Transverse colon (tissue), 4 donors: ENCODE measurements at regions not wholly inside any gene's neighbourhood (a gene's known extent, or its start where the extent isn't known, plus 50 kb on each side); places are given as distances from the start of the nearest gene placed in this dataset.

ENCODE experiments used
- DNase-seq: peaks from one replicate; pipeline ENCODE4 v3.0.0-alpha.2; 2019
- H3K27ac ChIP-seq, 4 donors: fragments of 200-600 bp; sonication (generic); 2 replicates each; pipeline ENCODE4 v1.5.1; 2016 to 2018; ENCODE audit warnings: inconsistent platforms in 4 of 4
- H3K27me3 ChIP-seq: fragments of 200-600 bp; sonication (generic); 2 replicates; pipeline ENCODE4 v1.5.1; 2017; ENCODE audit warnings: inconsistent platforms
- H3K36me3 ChIP-seq, 4 donors: fragments of 200-600 bp; sonication (generic); 2 replicates each; pipeline ENCODE4 v1.5.1; 2017 to 2019; ENCODE audit warnings: inconsistent platforms in 4 of 4
- H3K4me1 ChIP-seq, 4 donors: fragments of 200-600 bp; sonication (generic); 2 replicates each; pipeline ENCODE4 v1.5.1; 2017 to 2020; ENCODE audit warnings: inconsistent platforms in 4 of 4
- H3K4me3 ChIP-seq, 4 donors: fragments of 200-600 bp; sonication (generic); 1 replicate in 1 of 4; 2 replicates in 3 of 4; pipeline versions ENCODE4 v1.5.1 to v1.6.1; 2017 to 2019; ENCODE audit warnings: inconsistent platforms in 4 of 4
- H3K9me3 ChIP-seq, 2 donors: fragments of 200-600 bp; sonication (generic); 2 replicates each; pipeline ENCODE4 v1.5.1; 2017 to 2019; ENCODE audit warnings: inconsistent platforms in 2 of 2
- CTCF ChIP-seq, 5 experiments: fragments of 200-600 bp in 3 of 5; fragments of 450-650 bp in 2 of 5; sonication (generic) in 3 of 5; IDR thresholded peaks; 1 replicate in 2 of 5; 2 replicates in 3 of 5; pipeline ENCODE4 v1.5.1; 2016 to 2017; ENCODE audit warnings: antibody characterized with exemption in 5 of 5, inconsistent platforms in 3 of 5, mild to moderate bottlenecking in 2 of 5, moderate library complexity in 1 of 5
- EP300 ChIP-seq: sonication (generic); formaldehyde crosslinking; IDR thresholded peaks from one replicate; pipeline ENCODE4 v1.6.1; 2017; ENCODE audit warnings: antibody characterized with exemption, low read depth
- POLR2A ChIP-seq: fragments of 450-650 bp; IDR thresholded peaks from one replicate; pipeline ENCODE4 v1.6.1; 2016; ENCODE audit warnings: antibody characterized with exemption, mild to moderate bottlenecking, moderate library complexity
- POLR2AphosphoS5 ChIP-seq, 3 donors: sonication (generic); formaldehyde crosslinking; IDR thresholded peaks; one replicate each; pipeline ENCODE4 v1.6.1; 2016; ENCODE audit warnings: antibody characterized with exemption in 3 of 3
- WGBS, 2 donors: methylation state at CpG; one replicate each; pipeline ENCODE4 v1.1.5; 2018; ENCODE audit warnings: low coverage in 1 of 2; 5-methylcytosine and 5-hydroxymethylcytosine counted together
- in situ Hi-C, 4 donors: fragments of 200-750 bp; cut with MboI; loops; one replicate each; pipeline versions ENCODE4 v1.15.0 to v1.15.1; 2017; ENCODE audit warnings: low sequenced_read_pairs in 3 of 4, low pct_ligation_motif_present in 1 of 4, low pct_unique_long_range_greater_than_20kb in 1 of 4
- intact Hi-C: fragments of 100-400 bp; cut with DNase I; formaldehyde crosslinking; loops from one replicate; pipeline ENCODE4 v1.15.1; 2023; ENCODE audit warnings: low total_unique reads

- no peaks in the 10 kb centered on the region for H3K9me3 ChIP-seq
- intact Hi-C loops, result no loop called here
- H3K27ac ChIP-seq, result no peak overlapping the region
- no peaks in the 10 kb centered on the region for H3K27me3 ChIP-seq
- in situ Hi-C loops, result no loop called here
- no peak overlapping the region for H3K4me3 ChIP-seq
- 79 to 88% methylated on average over 2 of the region's 2 CpGs for WGBS, 2 donors
- no peak for TF ChIP-seq POLR2A
- TF ChIP-seq EP300, result no peak
- no peak for DNase-seq
- H3K4me1 ChIP-seq, result peaks cover 0 to 13% (median 0%) of the 10 kb centered on the region in 4 donors
- no peaks in the 10 kb centered on the region for H3K36me3 ChIP-seq
These were observed 127.1 kb upstream of the BMPER start for GRCh38 chr7:33778195-33778594.

GRCh38 chr7:33779216-33779615 lies 126.1 kb upstream of the BMPER start:
- intact Hi-C loops (no loop called here), in situ Hi-C loops (no loop called here)
- H3K9me3 ChIP-seq, result no peaks in the 10 kb centered on the region
- H3K36me3 ChIP-seq, result no peaks in the 10 kb centered on the region
- no peaks in the 10 kb centered on the region for H3K27me3 ChIP-seq
- TF ChIP-seq CTCF (IDR thresholded peaks at IDR 0.05), result no peak
- no peak for TF ChIP-seq POLR2AphosphoS5 (IDR thresholded peaks at IDR 0.05)
- TF ChIP-seq EP300, result no peak
- no peak for TF ChIP-seq POLR2A
- no peak for DNase-seq
- WGBS, 2 donors, result 75 to 95% methylated on average over 4 to 5 of the region's 5 CpGs
- H3K4me3 ChIP-seq, result no peak overlapping the region
- peaks cover 0 to 13% (median 0%) of the 10 kb centered on the region in 4 donors for H3K4me1 ChIP-seq
- H3K27ac ChIP-seq, result no peak overlapping the region

GRCh38 chr7:33781167-33781566 lies 124.2 kb upstream of the BMPER start:
- Histone ChIP-seq H3K4me3 (no peak overlapping the region), H3K36me3 (no peaks in the 10 kb centered on the region), H3K4me1 (no peaks in the 10 kb centered on the region), H3K9me3 (no peaks in the 10 kb centered on the region), H3K27me3 (no peaks in the 10 kb centered on the region), H3K27ac (no peak overlapping the region)
- 58 to 86% methylated on average over 2 to 3 of the region's 3 CpGs for WGBS, 2 donors
- TF ChIP-seq POLR2A, result no peak
- no peak for TF ChIP-seq EP300
- TF ChIP-seq CTCF (IDR thresholded peaks at IDR 0.05), result no peak
- no peak for TF ChIP-seq POLR2AphosphoS5 (IDR thresholded peaks at IDR 0.05)
- intact Hi-C loops, result no loop called here
- in situ Hi-C loops, result no loop called here
- DNase-seq, result no peak

- TF ChIP-seq CTCF (IDR thresholded peaks at IDR 0.05), result no peak
- no peak for TF ChIP-seq POLR2A
- TF ChIP-seq EP300, result no peak
- no peak for TF ChIP-seq POLR2AphosphoS5 (IDR thresholded peaks at IDR 0.05)
- Histone ChIP-seq H3K36me3 (no peaks in the 10 kb centered on the region), H3K4me1 (no peaks in the 10 kb centered on the region), H3K27ac (no peak overlapping the region), H3K9me3 (no peaks in the 10 kb centered on the region), H3K4me3 (no peak overlapping the region), H3K27me3 (no peaks in the 10 kb centered on the region)
- 83 to 84% methylated on average over 3 of the region's 3 CpGs for WGBS, 2 donors
- intact Hi-C loops, result no loop called here
- in situ Hi-C loops, result no loop called here
- no peak for DNase-seq
These were observed 123.5 kb upstream of the BMPER start for GRCh38 chr7:33781796-33782195.

GRCh38 chr7:33784000-33784399 lies 121.3 kb upstream of the BMPER start:
- H3K4me3 ChIP-seq, result no peak overlapping the region
- TF ChIP-seq POLR2AphosphoS5 (IDR thresholded peaks at IDR 0.05), result no peak
- TF ChIP-seq CTCF (IDR thresholded peaks at IDR 0.05), result no peak
- H3K36me3 ChIP-seq, result no peaks in the 10 kb centered on the region
- H3K27me3 ChIP-seq, result no peaks in the 10 kb centered on the region
- no peaks in the 10 kb centered on the region for H3K9me3 ChIP-seq
- no peak for DNase-seq
- no peak overlapping the region for H3K27ac ChIP-seq
- intact Hi-C loops, result no loop called here
- in situ Hi-C loops, result no loop called here
- WGBS, 2 donors, result 78 to 97% methylated on average over 2 of the region's 2 CpGs
- no peaks in the 10 kb centered on the region for H3K4me1 ChIP-seq
